A204.1 (cell line): ENCODE measurements at regions not wholly inside any gene's neighbourhood (a gene's known extent, or its start where the extent isn't known, plus 50 kb on each side); places are given as distances from the start of the nearest gene placed in this dataset.
"Not testable (repeated sequence)": the region's sequence is repeated elsewhere in the genome, so short reads cannot be mapped to it uniquely, and the experiment has no call there.

ENCODE experiments used
- FAIRE-seq: peaks from 2 replicates; lab custom pipeline; 2012; peaks lifted over from hg19 to GRCh38; lab: Jason Lieb, UNC

GRCh38 chr7:34207810-34208209 lies 302.5 kb downstream of the BMPER start:
- FAIRE-seq = no peak

DNA sequence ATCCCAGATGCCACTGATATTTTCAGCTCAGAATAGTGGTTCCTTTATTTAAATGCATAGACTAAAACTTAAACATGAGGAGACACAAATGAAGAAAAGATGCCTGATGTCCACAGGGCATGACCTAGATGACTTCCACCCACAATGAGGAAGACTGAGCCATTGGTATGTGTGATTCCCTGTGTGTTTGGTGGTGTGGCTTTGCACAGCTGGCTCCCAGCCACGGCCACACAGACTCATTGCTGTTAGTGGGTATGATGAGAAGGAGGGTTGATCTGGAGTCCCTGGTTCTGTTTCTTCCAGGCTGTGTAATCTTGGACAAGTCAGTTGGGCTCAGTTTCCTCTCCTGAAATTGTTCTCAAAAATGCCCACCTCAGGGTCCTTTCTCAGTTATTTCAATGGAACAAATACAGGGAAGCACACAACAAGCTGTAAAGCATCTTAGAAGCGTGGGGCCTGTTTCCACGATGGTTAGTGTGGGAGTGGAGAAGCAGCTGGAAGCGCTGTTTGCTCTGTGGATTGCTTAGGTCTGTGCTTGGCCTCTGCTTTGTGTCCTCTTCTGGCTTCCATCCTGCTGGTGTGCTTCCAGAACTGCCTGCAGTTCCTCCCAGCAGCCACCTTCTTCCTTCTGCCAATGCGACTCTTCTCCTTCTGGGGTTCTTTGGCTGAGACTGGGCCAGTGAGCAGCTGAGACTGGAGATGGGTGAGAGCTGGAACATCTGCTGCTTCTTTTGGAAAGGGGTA lies 303.7 kb downstream of the BMPER start:
- no peak for FAIRE-seq

GRCh38 chr7:34211018-34211417 lies 305.7 kb downstream of the BMPER start:
- FAIRE-seq = no peak

GRCh38 chr7:34217972-34218371 lies 312.6 kb downstream of the BMPER start:
- no peak for FAIRE-seq

- no peak for FAIRE-seq
These were observed 313.9 kb downstream of the BMPER start for GRCh38 chr7:34219153-34219718.

GRCh38 chr7:34220506-34221185 lies 315.3 kb downstream of the BMPER start:
- FAIRE-seq = no peak

- FAIRE-seq = no peak
These were observed 317.0 kb downstream of the BMPER start for GRCh38 chr7:34222316-34222715.

DNA sequence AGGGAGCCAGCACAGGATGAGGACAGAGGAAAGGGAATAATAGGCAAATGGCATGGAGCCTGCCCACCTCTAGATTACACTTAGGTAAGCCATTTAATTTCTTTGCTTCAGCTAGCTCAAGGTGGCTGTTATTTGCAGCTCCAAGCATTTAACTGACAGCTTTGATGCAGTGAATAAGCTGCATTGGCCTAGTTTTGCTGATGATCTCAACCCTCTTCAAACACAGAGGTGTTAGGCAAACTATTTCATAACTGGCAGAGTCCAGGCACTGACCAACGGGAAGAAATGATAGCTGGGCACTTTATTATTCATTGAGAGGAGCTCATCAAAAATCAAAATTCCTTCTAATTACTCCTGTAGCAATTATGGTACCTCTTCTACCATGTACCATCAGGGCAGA lies 317.4 kb downstream of the BMPER start:
- FAIRE-seq = no peak

GRCh38 chr7:34224281-34224680 lies 318.9 kb downstream of the BMPER start:
- no peak for FAIRE-seq

DNA sequence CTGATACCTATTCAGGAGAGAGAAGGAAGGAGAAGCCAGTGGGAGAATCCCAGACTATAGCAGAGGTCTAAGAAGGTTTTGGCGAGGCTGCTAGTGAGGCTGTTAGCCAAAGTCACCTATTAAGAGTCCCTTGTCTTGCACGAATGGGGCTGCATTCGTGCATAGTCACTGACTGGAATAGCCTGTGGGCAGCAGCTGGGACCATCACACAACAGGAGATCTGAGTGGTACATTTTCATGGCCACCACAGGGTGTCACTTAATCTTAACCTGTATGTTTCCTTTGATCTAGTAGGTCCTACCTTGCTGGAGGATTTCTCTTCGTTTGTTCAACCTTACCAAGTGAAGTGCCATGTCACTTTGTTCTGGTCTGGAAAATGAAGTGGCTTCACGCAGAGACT lies 319.9 kb downstream of the BMPER start:
- no peak for FAIRE-seq

DNA sequence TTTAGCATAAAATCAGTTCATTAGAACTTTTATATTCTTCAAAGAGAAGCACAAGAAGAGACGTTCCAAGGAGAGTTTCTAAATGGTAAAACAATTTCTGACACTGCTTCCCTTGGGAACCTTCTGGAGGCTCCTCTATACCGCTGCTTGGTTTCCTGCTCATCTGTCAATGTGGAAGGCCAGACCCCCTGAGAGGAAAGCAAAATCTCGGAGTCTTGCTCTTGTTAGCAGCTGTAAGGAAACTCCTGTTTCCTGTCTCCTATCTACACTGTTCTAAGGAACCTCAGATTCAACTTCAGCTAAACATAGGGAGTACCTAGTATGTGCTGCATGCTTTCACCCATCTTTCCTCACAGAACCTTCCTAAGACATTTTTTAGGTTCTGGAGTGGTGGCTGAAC lies 322.2 kb downstream of the BMPER start:
- FAIRE-seq = no peak

GRCh38 chr7:34235101-34235500 lies 329.8 kb downstream of the BMPER start:
- not testable (repeated sequence) for FAIRE-seq

- FAIRE-seq = no peak
These were observed 330.7 kb downstream of the BMPER start for GRCh38 chr7:34236057-34236456.

DNA sequence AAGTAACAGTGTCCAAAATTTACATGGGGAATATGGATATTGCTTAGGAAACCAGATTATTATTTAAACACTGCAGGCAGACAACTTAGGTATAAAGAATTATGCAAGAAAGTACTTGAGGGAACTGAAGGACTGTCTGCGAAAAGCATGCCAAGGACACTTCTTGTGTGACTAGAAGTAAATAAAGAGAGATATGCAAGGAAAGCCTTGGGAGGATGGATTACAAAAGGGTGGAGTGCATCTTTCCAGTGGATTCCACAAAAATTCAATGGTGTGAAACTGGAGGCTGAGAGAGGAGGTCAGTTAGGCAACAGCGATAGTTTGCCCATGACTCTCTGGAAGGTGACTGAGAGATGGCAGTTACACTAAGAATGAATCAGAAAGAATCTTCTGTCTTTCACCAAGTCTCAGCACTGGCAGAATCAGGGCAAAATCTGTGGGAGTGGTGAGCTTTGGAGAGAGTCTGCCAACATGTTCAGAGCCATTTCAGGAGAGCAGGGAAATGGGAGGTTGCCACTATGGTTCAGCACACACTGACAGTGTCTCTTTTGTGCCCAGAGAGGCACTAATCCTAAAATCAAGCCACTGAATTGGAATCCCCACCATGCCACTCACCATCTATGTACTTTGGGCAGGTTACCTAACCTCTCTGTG lies 331.6 kb downstream of the BMPER start:
- no peak for FAIRE-seq

- no peak for FAIRE-seq
These were observed 332.1 kb downstream of the BMPER start for GRCh38 chr7:34237493-34237849.

DNA sequence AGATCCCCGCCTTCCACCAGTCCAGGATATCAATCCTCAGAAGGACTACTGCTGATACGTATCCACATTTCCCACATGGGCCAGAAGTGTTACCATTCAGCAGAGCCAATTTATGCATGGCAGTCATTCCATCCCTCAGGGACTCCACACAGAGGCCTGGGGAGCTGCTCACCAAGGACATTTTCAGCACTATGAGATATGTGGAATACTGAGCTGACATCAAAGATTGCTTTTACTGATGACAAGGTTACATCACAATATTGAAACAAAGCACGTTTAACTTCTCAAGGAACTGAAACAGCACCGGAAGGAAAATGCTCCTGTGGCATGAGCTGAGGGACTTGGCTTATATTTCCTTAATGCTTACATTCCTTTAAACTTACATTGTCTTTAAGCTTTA lies 335.1 kb downstream of the BMPER start:
- no peak for FAIRE-seq

GRCh38 chr7:34242391-34242790 lies 337.1 kb downstream of the BMPER start:
- FAIRE-seq = no peak

DNA sequence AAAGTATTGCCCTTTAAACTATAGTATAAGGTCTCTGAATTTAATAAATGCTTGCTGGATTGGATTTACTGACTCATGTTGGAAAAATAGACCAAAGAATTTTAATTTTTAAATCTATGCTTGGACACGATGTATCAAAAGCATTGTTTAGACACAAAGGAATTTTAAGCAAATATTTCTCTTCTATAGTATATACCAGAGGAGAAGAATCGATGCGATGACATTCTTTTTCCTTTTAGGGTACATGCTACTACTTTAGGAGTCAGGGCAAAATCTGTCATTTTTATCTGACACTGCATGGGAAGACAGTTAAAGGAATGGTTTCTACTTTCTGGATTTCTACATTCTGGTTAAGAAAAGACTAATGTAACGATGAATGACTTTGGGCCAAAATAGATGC lies 339.9 kb downstream of the BMPER start:
- FAIRE-seq = no peak

- FAIRE-seq = no peak
These were observed 342.1 kb downstream of the BMPER start for GRCh38 chr7:34247468-34247867.

DNA sequence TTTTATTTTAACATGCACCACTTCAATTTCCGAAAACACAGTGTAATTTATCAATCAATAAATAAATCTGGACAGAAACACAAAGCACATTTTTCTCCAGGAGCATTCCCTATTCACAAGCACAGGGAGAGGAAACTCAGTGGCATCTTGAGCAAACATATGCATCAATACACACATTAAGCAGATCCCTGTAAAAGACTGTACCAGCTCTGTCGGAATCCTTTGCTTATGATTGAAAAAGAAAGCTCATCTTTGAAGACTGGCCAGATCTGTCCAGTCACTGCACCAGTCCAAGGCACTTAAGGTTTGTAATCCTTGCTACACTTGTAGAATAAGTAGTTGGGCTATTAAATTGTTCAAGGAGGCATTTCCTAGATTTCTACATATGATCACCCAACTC lies 343.9 kb downstream of the BMPER start:
- no peak for FAIRE-seq

- no peak for FAIRE-seq
These were observed 354.9 kb downstream of the BMPER start for GRCh38 chr7:34260279-34260678.

GRCh38 chr7:34263168-34263567 lies 357.8 kb downstream of the BMPER start:
- no peak for FAIRE-seq

DNA sequence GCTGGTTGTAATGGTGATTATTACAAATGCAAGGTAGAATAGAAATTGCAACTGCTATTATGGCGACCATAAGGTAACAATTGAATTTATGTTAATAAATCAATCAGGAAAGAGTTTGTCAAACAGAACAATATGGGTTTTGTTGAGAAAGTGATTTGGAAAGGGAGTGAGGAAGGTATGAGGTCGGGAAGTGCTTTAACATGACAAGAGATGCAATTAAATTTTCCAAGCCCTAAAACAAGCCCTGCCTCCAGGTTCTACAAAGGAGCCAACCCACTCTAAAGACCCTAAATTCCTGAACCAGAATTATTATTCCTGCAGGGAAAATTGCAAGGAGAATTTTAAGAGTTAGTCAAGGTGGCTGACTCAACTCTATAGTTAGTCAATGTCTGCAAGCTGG lies 363.7 kb downstream of the BMPER start:
- no peak for FAIRE-seq
